Glutamatergic neuron (in vitro differentiated cells): ENCODE measurements at regions not wholly inside any gene's neighbourhood (a gene's known extent, or its start where the extent isn't known, plus 50 kb on each side); places are given as distances from the start of the nearest gene placed in this dataset.
"Not testable (repeated sequence)": the region's sequence is repeated elsewhere in the genome, so short reads cannot be mapped to it uniquely, and the experiment has no call there.

Experiments
- DNase-seq: peaks from one replicate; pipeline ENCODE4 v3.0.0; 2022
- H3K27ac Mint-ChIP-seq: one replicate; pipeline ENCODE4 v1.8.0; 2020; ENCODE audit warnings: mild to moderate bottlenecking, mixed read lengths, inconsistent platforms; ENCODE audit not compliant: unreplicated experiment
- H3K27me3 Mint-ChIP-seq: one replicate; pipeline ENCODE4 v1.8.0; 2020; ENCODE audit warnings: mild to moderate bottlenecking, moderate library complexity, mixed read lengths, inconsistent platforms; ENCODE audit not compliant: unreplicated experiment
- H3K36me3 Mint-ChIP-seq: one replicate; pipeline ENCODE4 v1.8.0; 2020; ENCODE audit warnings: mild to moderate bottlenecking, mixed read lengths, inconsistent platforms; ENCODE audit not compliant: unreplicated experiment
- H3K4me1 Mint-ChIP-seq: one replicate; pipeline ENCODE4 v1.8.0; 2020; ENCODE audit warnings: mild to moderate bottlenecking, low read depth, mixed read lengths, inconsistent platforms; ENCODE audit not compliant: unreplicated experiment
- H3K4me3 Mint-ChIP-seq: one replicate; pipeline ENCODE4 v1.8.0; 2020; ENCODE audit warnings: mild to moderate bottlenecking, mixed read lengths, inconsistent platforms; ENCODE audit not compliant: unreplicated experiment
- H3K9me3 Mint-ChIP-seq: one replicate; pipeline ENCODE4 v1.8.0; 2020; ENCODE audit warnings: mild to moderate bottlenecking, moderate library complexity, mixed read lengths, inconsistent platforms; ENCODE audit not compliant: unreplicated experiment
- TF ChIP-seq, protein P1 (sequence below): fragments of 200-600 bp; sonication (generic); IDR thresholded peaks from one replicate; pipeline ENCODE4 v1.5.0; 2021; ENCODE audit not compliant: partially characterized antibody, unreplicated experiment

DNA sequence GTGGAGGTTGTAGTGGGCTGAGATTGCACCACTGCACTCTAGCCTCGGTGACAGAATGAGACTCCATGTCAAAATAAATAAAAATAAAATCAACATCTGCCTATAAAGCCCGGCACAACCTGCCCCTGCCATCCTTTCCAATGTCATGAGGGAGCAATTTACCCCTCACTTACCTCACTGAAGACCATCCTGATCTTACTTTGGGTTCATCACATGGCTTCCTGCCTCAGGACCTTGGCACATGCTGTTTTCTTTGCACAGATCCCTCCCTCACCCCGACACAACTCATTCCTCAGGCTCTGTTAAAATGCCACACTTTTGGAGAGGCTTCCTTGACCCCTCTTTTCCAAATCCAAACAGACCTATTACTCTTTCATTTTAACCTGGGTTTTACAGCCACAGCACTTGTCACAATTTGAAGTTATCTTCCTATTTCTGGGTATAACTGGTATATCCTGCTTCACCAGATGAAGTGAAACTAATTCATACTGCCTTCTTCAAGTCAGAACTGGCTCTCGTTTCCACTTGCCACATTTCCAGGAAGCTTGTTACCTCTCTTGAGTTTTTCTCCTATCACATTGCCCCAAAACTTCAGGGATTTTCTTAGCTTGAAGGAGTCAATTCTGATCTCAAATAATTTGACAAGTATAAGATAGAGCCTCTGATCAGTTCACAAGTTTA lies 69.3 kb upstream of the PARD3 start:
- Mint-ChIP-seq H3K36me3 (no peaks in the 10 kb centered on the region), H3K4me3 (no peak overlapping the region), H3K27ac (no peak overlapping the region), H3K9me3 (no peaks in the 10 kb centered on the region), H3K4me1 (no peaks in the 10 kb centered on the region), H3K27me3 (peaks cover 5% of the 10 kb centered on the region)
- DNase-seq: no peak
- TF ChIP-seq, protein P1, sequence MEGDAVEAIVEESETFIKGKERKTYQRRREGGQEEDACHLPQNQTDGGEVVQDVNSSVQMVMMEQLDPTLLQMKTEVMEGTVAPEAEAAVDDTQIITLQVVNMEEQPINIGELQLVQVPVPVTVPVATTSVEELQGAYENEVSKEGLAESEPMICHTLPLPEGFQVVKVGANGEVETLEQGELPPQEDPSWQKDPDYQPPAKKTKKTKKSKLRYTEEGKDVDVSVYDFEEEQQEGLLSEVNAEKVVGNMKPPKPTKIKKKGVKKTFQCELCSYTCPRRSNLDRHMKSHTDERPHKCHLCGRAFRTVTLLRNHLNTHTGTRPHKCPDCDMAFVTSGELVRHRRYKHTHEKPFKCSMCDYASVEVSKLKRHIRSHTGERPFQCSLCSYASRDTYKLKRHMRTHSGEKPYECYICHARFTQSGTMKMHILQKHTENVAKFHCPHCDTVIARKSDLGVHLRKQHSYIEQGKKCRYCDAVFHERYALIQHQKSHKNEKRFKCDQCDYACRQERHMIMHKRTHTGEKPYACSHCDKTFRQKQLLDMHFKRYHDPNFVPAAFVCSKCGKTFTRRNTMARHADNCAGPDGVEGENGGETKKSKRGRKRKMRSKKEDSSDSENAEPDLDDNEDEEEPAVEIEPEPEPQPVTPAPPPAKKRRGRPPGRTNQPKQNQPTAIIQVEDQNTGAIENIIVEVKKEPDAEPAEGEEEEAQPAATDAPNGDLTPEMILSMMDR: no peak

DNA sequence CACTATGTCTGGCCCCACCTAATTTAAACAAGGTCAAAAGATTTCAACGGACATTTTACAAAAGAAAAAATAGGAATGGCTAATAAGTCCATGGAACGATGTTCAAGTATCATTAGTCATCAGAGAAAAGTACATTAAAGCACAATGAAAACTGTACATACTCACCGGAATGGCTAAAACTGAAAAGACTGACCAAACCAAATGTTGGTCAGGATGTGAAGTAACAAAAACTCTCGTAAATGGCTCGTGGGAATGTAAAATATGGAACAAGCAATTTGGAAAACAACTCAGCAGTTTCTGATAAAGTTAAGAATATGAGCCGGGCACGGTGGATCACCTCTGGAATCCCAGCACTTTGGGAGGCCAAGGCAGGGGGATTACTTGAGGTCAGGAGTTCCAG lies 65.7 kb upstream of the PARD3 start:
- peaks cover 8% of the 10 kb centered on the region for H3K4me1 Mint-ChIP-seq
- DNase-seq: no peak
- no peaks in the 10 kb centered on the region for H3K9me3 Mint-ChIP-seq
- H3K36me3 Mint-ChIP-seq: no peaks in the 10 kb centered on the region
- peaks cover 4% of the 10 kb centered on the region for H3K27me3 Mint-ChIP-seq
- H3K27ac Mint-ChIP-seq: no peak overlapping the region
- TF ChIP-seq, protein P1: no peak
- H3K4me3 Mint-ChIP-seq: no peak overlapping the region

DNA sequence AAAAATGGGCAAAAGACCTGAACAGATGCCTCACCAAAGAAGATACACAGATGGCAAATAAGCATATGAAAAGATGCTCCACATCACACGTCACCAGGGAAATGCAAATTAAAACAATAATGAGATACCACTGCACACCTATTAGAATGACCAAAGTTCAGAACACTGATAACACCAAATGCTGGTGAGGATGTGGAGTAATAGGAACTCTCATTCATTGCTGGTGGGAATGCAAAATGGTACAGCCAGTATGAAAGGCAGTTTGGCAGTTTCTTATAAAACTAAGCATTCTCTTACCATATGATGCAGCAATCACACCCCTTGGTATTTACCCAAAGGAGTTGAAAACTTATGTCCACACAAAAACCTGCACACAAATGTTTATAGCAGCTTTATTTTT lies 63.6 kb upstream of the PARD3 start:
- H3K9me3 Mint-ChIP-seq, H3K27me3 Mint-ChIP-seq, H3K36me3 Mint-ChIP-seq, DNase-seq, H3K4me1 Mint-ChIP-seq, H3K4me3 Mint-ChIP-seq: not testable (repeated sequence)
- peak overlapping the region; percentile 70 for H3K27ac Mint-ChIP-seq

DNA sequence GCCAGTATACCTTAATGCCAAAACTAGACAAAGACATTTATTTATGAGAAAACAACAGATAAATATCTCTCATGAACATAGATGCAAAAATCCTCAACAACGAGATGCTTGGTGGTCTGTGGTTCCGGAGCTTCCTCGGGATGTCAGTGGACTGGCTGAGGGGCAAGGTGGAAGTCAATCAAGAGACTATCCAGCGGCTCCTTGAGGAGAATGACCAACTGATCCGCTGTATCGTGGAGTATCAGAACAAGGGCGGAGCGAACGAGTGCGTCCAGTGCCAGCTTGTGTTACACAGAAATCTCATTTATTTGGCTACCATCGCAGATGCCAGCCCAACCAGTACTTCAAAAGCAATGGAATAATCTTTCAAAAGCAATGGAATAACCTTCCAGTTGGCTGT lies 60.0 kb upstream of the PARD3 start:
- H3K4me3 Mint-ChIP-seq: no peak overlapping the region
- DNase-seq: no peak
- peaks cover 8% of the 10 kb centered on the region for H3K4me1 Mint-ChIP-seq
- H3K27ac Mint-ChIP-seq: no peak overlapping the region
- no peaks in the 10 kb centered on the region for H3K36me3 Mint-ChIP-seq
- no peaks in the 10 kb centered on the region for H3K9me3 Mint-ChIP-seq
- TF ChIP-seq, protein P1: no peak
- no peaks in the 10 kb centered on the region for H3K27me3 Mint-ChIP-seq

DNA sequence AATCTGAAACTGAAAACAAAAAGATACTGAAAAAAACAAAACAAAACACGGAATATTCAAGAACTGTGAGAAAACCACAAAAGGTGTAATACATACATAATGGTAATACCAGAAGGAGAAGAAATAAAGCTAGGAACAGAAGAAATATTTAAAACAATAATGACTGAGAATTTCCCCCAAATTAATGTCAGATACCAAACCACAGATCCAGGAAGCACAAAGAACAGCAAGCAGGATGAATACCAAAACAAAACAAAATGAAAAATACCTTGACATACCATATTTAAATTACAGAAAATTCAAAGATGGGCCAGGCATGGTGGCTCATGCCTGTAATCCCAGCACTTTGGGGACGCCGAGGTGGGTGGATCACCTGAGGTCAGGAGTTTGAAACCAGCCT lies 57.7 kb upstream of the PARD3 start:
- Mint-ChIP-seq H3K9me3 (no peaks in the 10 kb centered on the region), H3K27me3 (no peaks in the 10 kb centered on the region), H3K36me3 (no peaks in the 10 kb centered on the region), H3K27ac (no peak overlapping the region), H3K4me3 (no peak overlapping the region), H3K4me1 (no peaks in the 10 kb centered on the region)
- TF ChIP-seq, protein P1: no peak
- DNase-seq: no peak
